Vagina (tissue), 2 donors: ENCODE measurements at regions not wholly inside any gene's neighbourhood (a gene's known extent, or its start where the extent isn't known, plus 50 kb on each side); places are given as distances from the start of the nearest gene placed in this dataset.

Experiments used
- DNase-seq, 2 donors: peaks; one replicate each; pipeline ENCODE4 v3.0.0-alpha.2; 2017; ENCODE audit errors: extremely low spot score in 2 of 2
- H3K27ac ChIP-seq: fragments of 200-600 bp; sonication (generic); one replicate; pipeline ENCODE4 v1.5.1; 2019
- H3K27me3 ChIP-seq: fragments of 200-600 bp; sonication (generic); one replicate; pipeline ENCODE4 v1.5.1; 2019
- H3K36me3 ChIP-seq, 2 donors: fragments of 200-600 bp; sonication (generic); one replicate each; pipeline ENCODE4 v1.5.1; 2017 to 2019
- H3K4me1 ChIP-seq: fragments of 200-600 bp; sonication (generic); one replicate; pipeline ENCODE4 v1.5.1; 2019
- H3K4me3 ChIP-seq, 2 donors: fragments of 200-600 bp; sonication (generic); 1 replicate in 1 of 2; 2 replicates in 1 of 2; pipeline ENCODE4 v1.5.1; 2016 to 2019
- H3K9me3 ChIP-seq: fragments of 200-600 bp; sonication (generic); one replicate; pipeline ENCODE4 v1.5.1; 2019
- CTCF ChIP-seq, 3 experiments: fragments of 450-650 bp in 2 of 3; fragments of 200-600 bp in 1 of 3; sonication (generic) in 1 of 3; IDR thresholded peaks; one replicate each; pipeline ENCODE4 v1.5.1; 2017 to 2019; ENCODE audit warnings: antibody characterized with exemption in 3 of 3, mild to moderate bottlenecking in 2 of 3, moderate library complexity in 2 of 3
- POLR2A ChIP-seq, 2 donors: fragments of 450-650 bp; IDR thresholded peaks; one replicate each; pipeline ENCODE4 v1.6.1; 2017; ENCODE audit warnings: antibody characterized with exemption in 2 of 2, mild to moderate bottlenecking in 2 of 2, moderate library complexity in 2 of 2
- POLR2AphosphoS5 ChIP-seq, 2 donors: sonication (generic); formaldehyde crosslinking; IDR thresholded peaks; one replicate each; pipeline ENCODE4 v1.9.0; 2017; ENCODE audit warnings: antibody characterized with exemption in 2 of 2, mild to moderate bottlenecking in 2 of 2, low read depth in 1 of 2; ENCODE audit not compliant: insufficient read depth in 1 of 2
- intact Hi-C: fragments of 100-400 bp; cut with DNase I; formaldehyde crosslinking; loops from one replicate; pipeline ENCODE4 v1.15.1; 2023

- no peaks in the 10 kb centered on the region for H3K4me1 ChIP-seq
- intact Hi-C loops: no loop called here
- no peaks in the 10 kb centered on the region for H3K9me3 ChIP-seq
- DNase-seq: no peak
- H3K27me3 ChIP-seq: no peaks in the 10 kb centered on the region
- no peak for TF ChIP-seq POLR2A (IDR thresholded peaks at IDR 0.05)
- TF ChIP-seq POLR2AphosphoS5 (IDR thresholded peaks at IDR 0.05; ENCODE audit: insufficient read depth in 1 of 2, low read depth in 1 of 2): no peak
- TF ChIP-seq CTCF (IDR thresholded peaks at IDR 0.05): no peak
- H3K36me3 ChIP-seq: no peaks in the 10 kb centered on the region
- no peak overlapping the region for H3K4me3 ChIP-seq
- no peak overlapping the region for H3K27ac ChIP-seq
These were observed 465.2 kb downstream of the LRRC70 start for GRCh38 chr5:63043792-63044191.

- TF ChIP-seq CTCF (IDR thresholded peaks at IDR 0.05) (no peak), POLR2AphosphoS5 (IDR thresholded peaks at IDR 0.05; ENCODE audit: insufficient read depth in 1 of 2, low read depth in 1 of 2) (no peak), POLR2A (IDR thresholded peaks at IDR 0.05) (no peak)
- Histone ChIP-seq H3K4me1 (no peaks in the 10 kb centered on the region), H3K9me3 (peaks cover 4% of the 10 kb centered on the region), H3K36me3 (no peaks in the 10 kb centered on the region), H3K27ac (no peak overlapping the region), H3K4me3 (no peak overlapping the region), H3K27me3 (no peaks in the 10 kb centered on the region)
- no peak for DNase-seq
- intact Hi-C loops: no loop called here
These were observed 453.7 kb downstream of the LRRC70 start for GRCh38 chr5:63032343-63032742.

- intact Hi-C loops: no loop called here
- H3K9me3 ChIP-seq: peaks cover 4% of the 10 kb centered on the region
- H3K4me3 ChIP-seq: no peak overlapping the region
- no peak for DNase-seq
- no peaks in the 10 kb centered on the region for H3K27me3 ChIP-seq
- H3K36me3 ChIP-seq: no peaks in the 10 kb centered on the region
- TF ChIP-seq CTCF (IDR thresholded peaks at IDR 0.05) (no peak), POLR2AphosphoS5 (IDR thresholded peaks at IDR 0.05; ENCODE audit: insufficient read depth in 1 of 2, low read depth in 1 of 2) (no peak), POLR2A (IDR thresholded peaks at IDR 0.05) (no peak)
- no peaks in the 10 kb centered on the region for H3K4me1 ChIP-seq
- no peak overlapping the region for H3K27ac ChIP-seq
These were observed 451.3 kb downstream of the LRRC70 start for GRCh38 chr5:63029891-63030290.

GRCh38 chr5:63025679-63026078, 447.1 kb downstream of the LRRC70 start:
- Histone ChIP-seq H3K9me3 (no peaks in the 10 kb centered on the region), H3K27ac (no peak overlapping the region), H3K27me3 (no peaks in the 10 kb centered on the region), H3K4me3 (no peak overlapping the region), H3K36me3 (no peaks in the 10 kb centered on the region), H3K4me1 (no peaks in the 10 kb centered on the region)
- intact Hi-C loops: no loop called here
- no peak for DNase-seq
- no peak for TF ChIP-seq POLR2A (IDR thresholded peaks at IDR 0.05)
- no peak for TF ChIP-seq POLR2AphosphoS5 (IDR thresholded peaks at IDR 0.05; ENCODE audit: insufficient read depth in 1 of 2, low read depth in 1 of 2)
- TF ChIP-seq CTCF (IDR thresholded peaks at IDR 0.05): no peak

GRCh38 chr5:63022403-63022802, 443.8 kb downstream of the LRRC70 start:
- Histone ChIP-seq H3K9me3 (no peaks in the 10 kb centered on the region), H3K4me3 (no peak overlapping the region), H3K4me1 (no peaks in the 10 kb centered on the region), H3K36me3 (no peaks in the 10 kb centered on the region), H3K27me3 (no peaks in the 10 kb centered on the region), H3K27ac (no peak overlapping the region)
- no peak for DNase-seq
- no peak for TF ChIP-seq CTCF (IDR thresholded peaks at IDR 0.05)
- TF ChIP-seq POLR2AphosphoS5 (IDR thresholded peaks at IDR 0.05; ENCODE audit: insufficient read depth in 1 of 2, low read depth in 1 of 2): no peak
- TF ChIP-seq POLR2A (IDR thresholded peaks at IDR 0.05): no peak
- intact Hi-C loops: no loop called here
